Left lung (tissue), 4 donors: ENCODE measurements at regions not wholly inside any gene's neighbourhood (a gene's known extent, or its start where the extent isn't known, plus 50 kb on each side); places are given as distances from the start of the nearest gene placed in this dataset.

Experiments
- ATAC-seq: fragments of 200-7000 bp; cut with Tn5 transposase; one replicate; pipeline ENCODE4 v1.9.1; 2020; ENCODE audit warnings: moderate library complexity
- DNase-seq, 4 donors: peaks; one replicate each; pipeline ENCODE4 v3.0.0-alpha.2; 2013 to 2020
- H3K27ac ChIP-seq, 2 donors: fragments of 200-600 bp; sonication (generic) in 1 of 2; one replicate each; pipeline versions ENCODE4 v1.5.0 to v1.8.0; 2020 to 2021
- H3K27me3 ChIP-seq, 2 donors: fragments of 200-600 bp; sonication (generic) in 1 of 2; one replicate each; pipeline versions ENCODE4 v1.5.0 to v1.8.0; 2020 to 2021
- H3K36me3 ChIP-seq, 2 donors: fragments of 200-600 bp; sonication (generic) in 1 of 2; one replicate each; pipeline versions ENCODE4 v1.5.0 to v1.8.0; 2020 to 2021
- H3K4me1 ChIP-seq, 2 donors: fragments of 200-600 bp; one replicate each; pipeline ENCODE4 v1.8.0; 2021
- H3K4me3 ChIP-seq, 2 donors: fragments of 200-600 bp; sonication (generic) in 1 of 2; one replicate each; pipeline versions ENCODE4 v1.5.0 to v1.8.0; 2020 to 2021; ENCODE audit warnings: mild to moderate bottlenecking in 1 of 2
- H3K9me3 ChIP-seq, 2 donors: fragments of 200-600 bp; sonication (generic) in 1 of 2; one replicate each; pipeline versions ENCODE4 v1.5.0 to v1.8.0; 2020 to 2021
- CTCF ChIP-seq, 2 donors: fragments of 200-600 bp; sonication (generic) in 1 of 2; IDR thresholded peaks; one replicate each; pipeline versions ENCODE4 v1.5.0 to v1.8.0; 2021; ENCODE audit warnings: antibody characterized with exemption in 2 of 2
- intact Hi-C, 2 donors: fragments of 100-400 bp; cut with DNase I; formaldehyde crosslinking; loops; one replicate each; pipeline versions ENCODE4 v1.11.2 to v1.14.2; 2022
- donor health status: DM: no; HTN: yes; CAD: no.
- donor health status: DM: no; HTN: no; CAD: no.

- Histone ChIP-seq H3K27ac (no peak overlapping the region), H3K4me3 (no peak overlapping the region), H3K36me3 (no peaks in the 10 kb centered on the region), H3K27me3 (no peaks in the 10 kb centered on the region), H3K9me3 (no peaks in the 10 kb centered on the region), H3K4me1 (no peaks in the 10 kb centered on the region)
- DNase-seq (no peak), ATAC-seq (no peak)
- intact Hi-C loops: no loop called here
- no peak for TF ChIP-seq CTCF (IDR thresholded peaks at IDR 0.05)
Measured at GRCh38 chr2:149819356-149819957, 231.9 kb upstream of the MMADHC start.

DNA sequence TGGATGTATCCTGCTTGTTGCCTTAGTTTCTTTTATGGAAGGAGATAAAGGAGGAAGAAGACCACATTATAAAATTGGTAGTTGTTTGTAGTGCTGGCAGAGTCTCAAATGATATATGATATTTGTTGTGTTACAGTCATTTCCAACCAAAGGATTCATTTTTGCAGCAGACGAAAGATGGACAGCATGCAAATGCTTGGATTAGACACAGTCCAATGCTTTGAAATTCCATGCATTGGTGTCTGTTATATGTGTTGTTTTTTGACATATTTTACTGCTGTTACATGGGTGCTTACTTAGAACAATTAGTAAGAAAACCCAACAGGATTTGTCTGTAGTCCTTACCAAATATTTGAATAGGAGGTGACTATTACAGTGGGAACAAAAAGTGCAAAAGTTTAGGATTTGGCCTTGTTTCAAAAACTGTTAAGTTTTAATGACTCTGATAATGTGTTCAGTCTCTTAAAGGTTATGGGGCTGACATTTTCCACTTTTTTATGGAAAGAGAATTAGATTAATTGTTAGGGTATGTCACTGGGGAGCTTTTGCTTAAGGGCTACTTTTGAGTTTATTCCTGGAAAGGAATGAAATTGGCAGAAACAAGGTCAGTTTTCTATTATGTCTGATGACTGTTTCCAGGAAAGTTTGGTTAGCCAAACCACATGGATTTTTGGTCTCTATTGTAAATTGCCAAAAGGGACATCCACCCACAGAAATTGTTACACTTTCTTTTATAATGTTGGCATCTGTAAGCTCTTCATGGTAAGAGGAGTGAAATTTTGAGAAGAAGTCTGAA is 229.4 kb upstream of the MMADHC start:
- intact Hi-C loops: no loop called here
- H3K4me1 ChIP-seq: no peaks in the 10 kb centered on the region
- DNase-seq: no peak

DNA sequence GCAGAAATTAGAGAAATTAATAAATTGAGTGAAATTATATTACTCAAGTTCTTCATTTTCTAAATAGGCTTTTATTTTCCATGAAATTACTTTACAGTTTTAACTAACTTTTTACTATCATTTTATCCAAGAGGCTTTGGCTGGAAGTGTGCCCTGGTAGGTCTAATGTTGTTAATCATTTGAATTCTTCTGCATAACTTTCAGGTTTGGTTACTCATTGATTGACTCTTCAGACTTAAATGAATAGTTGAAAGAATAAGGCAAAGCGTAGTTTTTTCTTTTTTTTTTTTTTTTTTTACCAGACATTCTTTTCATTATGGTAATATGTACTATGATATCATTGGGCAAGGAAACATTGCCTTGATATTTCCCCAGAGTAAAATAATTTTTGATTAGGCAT is 228.4 kb upstream of the MMADHC start:
- no peaks in the 10 kb centered on the region for H3K4me1 ChIP-seq
- ATAC-seq (no peak), DNase-seq (no peak)
- H3K9me3 ChIP-seq: no peaks in the 10 kb centered on the region
- H3K36me3 ChIP-seq: no peaks in the 10 kb centered on the region
- intact Hi-C loops: no loop called here
- no peak overlapping the region for H3K27ac ChIP-seq
- no peak for TF ChIP-seq CTCF (IDR thresholded peaks at IDR 0.05)
- no peak overlapping the region for H3K4me3 ChIP-seq
- H3K27me3 ChIP-seq: no peaks in the 10 kb centered on the region

More for the DNA sequence above, 229.4 kb upstream of the MMADHC start:
- Histone ChIP-seq H3K9me3 (no peaks in the 10 kb centered on the region), H3K27me3 (no peaks in the 10 kb centered on the region), H3K36me3 (no peaks in the 10 kb centered on the region), H3K4me3 (no peak overlapping the region), H3K27ac (no peak overlapping the region)
- no peak for ATAC-seq
- no peak for TF ChIP-seq CTCF (IDR thresholded peaks at IDR 0.05)

- H3K27ac ChIP-seq: no peak overlapping the region
- no peaks in the 10 kb centered on the region for H3K36me3 ChIP-seq
Measured at GRCh38 chr2:149814901-149815300, 227.3 kb upstream of the MMADHC start.

More at GRCh38 chr2:149814901-149815300, 227.3 kb upstream of the MMADHC start:
- H3K4me3 ChIP-seq: no peak overlapping the region
- ATAC-seq: no peak
- no peak for DNase-seq
- H3K4me1 ChIP-seq: no peaks in the 10 kb centered on the region
- intact Hi-C loops: no loop called here
- no peak for TF ChIP-seq CTCF (IDR thresholded peaks at IDR 0.05)
- no peaks in the 10 kb centered on the region for H3K9me3 ChIP-seq
- no peaks in the 10 kb centered on the region for H3K27me3 ChIP-seq
